Endothelial cell of umbilical vein (primary cell): ENCODE measurements at regions not wholly inside any gene's neighbourhood (a gene's known extent, or its start where the extent isn't known, plus 50 kb on each side); places are given as distances from the start of the nearest gene placed in this dataset.

ENCODE experiments used
- BruUV-seq: library from RNA; stranded (reverse); fragments of 400-500 nt; replicated peaks from 2 replicates; lab custom pipeline; 2021; lab: Mats Ljungman, UMichigan
- CTCF ChIA-PET: fragments of 300-600, 350-600 bp; sonication (Branson Sonifier 250); formaldehyde crosslinking; loops from one replicate; lab custom pipeline; 2021; ENCODE audit warnings: antibody characterized with exemption, inconsistent platforms; lab: Charles Lee
- POLR2A ChIA-PET: fragments of 300-600, 350-600 bp; sonication (Branson Sonifier 250); formaldehyde crosslinking; loops from one replicate; lab custom pipeline; 2021; ENCODE audit warnings: antibody characterized with exemption, inconsistent platforms; lab: Charles Lee
- DNase-seq: peaks from one replicate; pipeline ENCODE4 v3.0.0-alpha.2; 2011; ENCODE audit warnings: low read depth, low spot score
- FAIRE-seq: peaks from 2 replicates; lab custom pipeline; 2011; peaks lifted over from hg19 to GRCh38; lab: Jason Lieb, UNC
- H2AFZ ChIP-seq: 2 replicates; pipeline ENCODE4 v1.6.0; 2012; ENCODE audit warnings: low read depth, low read length, control low read depth, inconsistent platforms
- H3K27ac ChIP-seq: 2 replicates; pipeline ENCODE4 v1.5.1; 2011; ENCODE audit warnings: low read depth, mild to moderate bottlenecking, control low read depth, low read length, moderate library complexity; ENCODE audit not compliant: insufficient read depth
- H3K27me3 ChIP-seq, 2 experiments: 2 replicates each; pipeline versions ENCODE4 v1.6.0 to v1.6.1; 2011; ENCODE audit warnings: low read length in 2 of 2, mixed read lengths in 1 of 2; ENCODE audit not compliant: control insufficient read depth in 2 of 2, insufficient read depth in 2 of 2
- H3K36me3 ChIP-seq, 2 experiments: 2 replicates in 1 of 2; 3 replicates in 1 of 2; pipeline ENCODE4 v1.5.1; 2011; ENCODE audit warnings: low read length in 2 of 2, mild to moderate bottlenecking in 1 of 2, moderate library complexity in 1 of 2; ENCODE audit not compliant: control insufficient read depth in 2 of 2, insufficient read depth in 2 of 2; ENCODE audit errors: extremely low read depth in 1 of 2
- H3K4me1 ChIP-seq: 3 replicates; pipeline ENCODE4 v1.5.1; 2011; ENCODE audit warnings: mild to moderate bottlenecking, low read length; ENCODE audit not compliant: control insufficient read depth, insufficient read depth; ENCODE audit errors: extremely low read depth
- H3K4me2 ChIP-seq: 2 replicates; pipeline ENCODE4 v1.6.1; 2011; ENCODE audit warnings: low read length, control low read depth, mixed read lengths; ENCODE audit not compliant: insufficient read depth
- H3K4me3 ChIP-seq, 3 experiments: fragments of 200-600 bp in 1 of 3; sonication (generic), shearing (Covaris generic) in 1 of 3; replicated peaks in 1 of 3; 2 replicates each; pipeline ENCODE4 v1.5.1; 2011 to 2016; ENCODE audit warnings: control low read depth in 3 of 3, low read length in 3 of 3, mild to moderate bottlenecking in 2 of 3, inconsistent platforms in 1 of 3, low read depth in 1 of 3, moderate library complexity in 1 of 3; ENCODE audit not compliant: insufficient read depth in 1 of 3
- H3K79me2 ChIP-seq: 2 replicates; pipeline ENCODE4 v1.6.0; 2012; ENCODE audit warnings: low read length, inconsistent platforms; ENCODE audit not compliant: control insufficient read depth, insufficient read depth
- H3K9ac ChIP-seq: replicated peaks from 2 replicates; pipeline ENCODE3; 2011; ENCODE audit warnings: low read length, control low read depth; ENCODE audit not compliant: insufficient read depth; ENCODE audit errors: extremely low read depth
- H3K9me1 ChIP-seq: replicated peaks from 3 replicates; pipeline ENCODE4 v1.6.0; 2011; ENCODE audit warnings: mild to moderate bottlenecking, low read length; ENCODE audit not compliant: control insufficient read depth, insufficient read depth; ENCODE audit errors: extremely low read depth
- H3K9me3 ChIP-seq: replicated peaks from 2 replicates; pipeline ENCODE4 v1.5.1; 2012; ENCODE audit warnings: low read length, inconsistent platforms; ENCODE audit not compliant: control insufficient read depth, insufficient read depth
- H4K20me1 ChIP-seq: replicated peaks from 2 replicates; pipeline ENCODE3; 2011; ENCODE audit warnings: mild to moderate bottlenecking, low read length; ENCODE audit not compliant: control insufficient read depth, insufficient read depth; ENCODE audit errors: extremely low read depth
- CTCF ChIP-seq, 2 donors: IDR thresholded peaks; 1 replicate in 1 of 2; 2 replicates in 1 of 2; pipeline ENCODE4 v1.5.1; 2011; ENCODE audit warnings: low read length in 2 of 2, mild to moderate bottlenecking in 2 of 2, moderate library complexity in 2 of 2, control low read depth in 1 of 2, inconsistent platforms in 1 of 2, low read depth in 1 of 2; ENCODE audit not compliant: insufficient read depth in 1 of 2; ENCODE audit errors: extremely low read depth in 1 of 2
- EZH2 ChIP-seq: IDR thresholded peaks from 2 replicates; pipeline ENCODE4 v1.6.1; 2012; ENCODE audit warnings: borderline replicate concordance, low read depth, mild to moderate bottlenecking, moderate library complexity, low read length, inconsistent platforms; ENCODE audit not compliant: severe bottlenecking
- FOS ChIP-seq: IDR thresholded peaks from 2 replicates; pipeline ENCODE4 v1.6.1; 2011; ENCODE audit warnings: mild to moderate bottlenecking, low read length, moderate library complexity, borderline replicate concordance; ENCODE audit not compliant: insufficient read depth
- GATA2 ChIP-seq: IDR thresholded peaks from 2 replicates; pipeline ENCODE4 v1.7.0; 2011; ENCODE audit warnings: low read depth, mild to moderate bottlenecking, moderate library complexity, mixed read lengths, low read length; ENCODE audit not compliant: insufficient read length, insufficient read depth
- JUN ChIP-seq: IDR thresholded peaks from 2 replicates; pipeline ENCODE4 v1.6.1; 2011; ENCODE audit warnings: borderline replicate concordance, low read depth; ENCODE audit not compliant: insufficient read length, insufficient read depth
- MAX ChIP-seq: IDR thresholded peaks from 2 replicates; pipeline ENCODE4 v1.6.1; 2011; ENCODE audit not compliant: insufficient read depth, insufficient read length
- MYC ChIP-seq: IDR thresholded peaks from one replicate; pipeline ENCODE4 v1.6.1; 2011; ENCODE audit warnings: mild to moderate bottlenecking, low read depth, low read length
- POLR2A ChIP-seq: IDR thresholded peaks from 2 replicates; pipeline ENCODE4 v1.6.1; 2012; ENCODE audit warnings: low read depth, mild to moderate bottlenecking, control low read depth, low read length
- POLR2AphosphoS5 ChIP-seq: IDR thresholded peaks from 2 replicates; pipeline ENCODE4 v1.6.1; 2012; ENCODE audit warnings: low read depth, mild to moderate bottlenecking, control low read depth, low read length, moderate library complexity; ENCODE audit not compliant: insufficient read depth
- dilution Hi-C: fragments of 300-500 bp; cut with MboI; formaldehyde crosslinking; loops from one replicate; pipeline ENCODE4 v1.15.0; 2019; ENCODE audit warnings: low sequenced_read_pairs; ENCODE audit not compliant: extremely low pct_ligation_motif_present
- intact Hi-C: fragments of 100-400 bp; cut with micrococcal nuclease; formaldehyde crosslinking; loops from one replicate; pipeline ENCODE4 v1.10.0; 2022

GRCh38 chr1:70805641-70806040, 242.0 kb downstream of the PTGER3 start:
- Histone ChIP-seq H3K9me3 (no peaks in the 10 kb centered on the region), H3K4me2 (no peak overlapping the region), H3K79me2 (no peaks in the 10 kb centered on the region), H3K27me3 (no peaks in the 10 kb centered on the region), H4K20me1 (no peaks in the 10 kb centered on the region), H3K4me3 (no peak overlapping the region), H3K4me1 (no peaks in the 10 kb centered on the region), H3K9me1 (no peaks in the 10 kb centered on the region), H2AFZ (no peak overlapping the region), H3K9ac (no peak overlapping the region), H3K36me3 (no peaks in the 10 kb centered on the region), H3K27ac (no peak overlapping the region)
- dilution Hi-C loops, result no loop called here
- no peak for DNase-seq
- intact Hi-C loops, result no loop called here
- TF ChIP-seq POLR2AphosphoS5, result no peak
- TF ChIP-seq MYC, result no peak
- no peak for TF ChIP-seq EZH2
- no peak for TF ChIP-seq MAX
- TF ChIP-seq FOS, result no peak
- no peak for TF ChIP-seq JUN
- no peak for TF ChIP-seq POLR2A
- TF ChIP-seq CTCF (IDR thresholded peaks at IDR 0.05; ENCODE audit: extremely low read depth in 1 of 2, insufficient read depth in 1 of 2, low read depth in 1 of 2, low read length in 2 of 2), result no peak
- TF ChIP-seq GATA2, result no peak
- ChIA-PET CTCF (no interaction called here), POLR2A (no interaction called here)
- no peak for FAIRE-seq
- no TSS peak for BruUV-seq
